ENCODE measurements at regions not wholly inside any gene's neighbourhood (a gene's known extent, or its start where the extent isn't known, plus 50 kb on each side); places are given as distances from the start of the nearest gene placed in this dataset.

GRCh38 chr4:176540814-176541213 is 221.0 kb downstream of the SPCS3 start:
- Histone ChIP-seq H3K27ac (no peak overlapping the region), H3K27me3 (replicated peaks) (no peaks in the 10 kb centered on the region), H3K36me3 (replicated peaks) (no peaks in the 10 kb centered on the region), H3K4me3 (ENCODE audit: low read depth, low read length) (no peak overlapping the region)
- no peak for DNase-seq
- no peak for TF ChIP-seq CTCF (IDR thresholded peaks at IDR 0.05; ENCODE audit: low read depth, low read length, missing control alignments)
- in situ Hi-C loops (cut with HindIII; ENCODE audit: low pct_ligation_motif_present, low sequenced_read_pairs): loop anchor here (25.0 kb wide), 1 partner anchor 154 kb away; no protein-coding TSS in a partner anchor

GRCh38 chr4:176545872-176546271 is 226.1 kb downstream of the SPCS3 start:
- no peaks in the 10 kb centered on the region for H3K36me3 ChIP-seq (replicated peaks)
- DNase-seq: peak; percentile 45
- H3K27ac ChIP-seq: no peak overlapping the region
- H3K27me3 ChIP-seq (replicated peaks): no peaks in the 10 kb centered on the region
- H3K4me3 ChIP-seq (ENCODE audit: low read depth, low read length): no peak overlapping the region
- in situ Hi-C loops (cut with HindIII; ENCODE audit: low pct_ligation_motif_present, low sequenced_read_pairs): loop anchor here (25.0 kb wide), 1 partner anchor 159 kb away; no protein-coding TSS in a partner anchor
- no peak for TF ChIP-seq CTCF (IDR thresholded peaks at IDR 0.05; ENCODE audit: low read depth, low read length, missing control alignments)

GRCh38 chr4:176546975-176547374 is 227.2 kb downstream of the SPCS3 start:
- Histone ChIP-seq H3K4me3 (ENCODE audit: low read depth, low read length) (no peak overlapping the region), H3K27me3 (replicated peaks) (no peaks in the 10 kb centered on the region), H3K27ac (peak overlapping the region; percentile 94), H3K36me3 (replicated peaks) (no peaks in the 10 kb centered on the region)
- in situ Hi-C loops (cut with HindIII; ENCODE audit: low pct_ligation_motif_present, low sequenced_read_pairs): loop anchor here (25.0 kb wide), 1 partner anchor 160 kb away; no protein-coding TSS in a partner anchor
- no peak for TF ChIP-seq CTCF (IDR thresholded peaks at IDR 0.05; ENCODE audit: low read depth, low read length, missing control alignments)
- DNase-seq: peak; percentile 51

GRCh38 chr4:176548571-176548970 is 228.8 kb downstream of the SPCS3 start:
- in situ Hi-C loops (cut with HindIII; ENCODE audit: low pct_ligation_motif_present, low sequenced_read_pairs): loop anchor here (25.0 kb wide), 1 partner anchor 161 kb away; no protein-coding TSS in a partner anchor
- H3K36me3 ChIP-seq (replicated peaks): no peaks in the 10 kb centered on the region
- no peak overlapping the region for H3K4me3 ChIP-seq (ENCODE audit: low read depth, low read length)
- no peak for TF ChIP-seq CTCF (IDR thresholded peaks at IDR 0.05; ENCODE audit: low read depth, low read length, missing control alignments)
- DNase-seq: peak; percentile 91
- H3K27me3 ChIP-seq (replicated peaks): no peaks in the 10 kb centered on the region
- H3K27ac ChIP-seq: peak overlapping the region; percentile 94

GRCh38 chr4:176549161-176549865 is 229.5 kb downstream of the SPCS3 start:
- Histone ChIP-seq H3K36me3 (replicated peaks) (no peaks in the 10 kb centered on the region), H3K27ac (peak overlapping the region; percentile 94), H3K27me3 (replicated peaks) (no peaks in the 10 kb centered on the region), H3K4me3 (ENCODE audit: low read depth, low read length) (no peak overlapping the region)
- TF ChIP-seq CTCF (IDR thresholded peaks at IDR 0.05; ENCODE audit: low read depth, low read length, missing control alignments): no peak
- in situ Hi-C loops (cut with HindIII; ENCODE audit: low pct_ligation_motif_present, low sequenced_read_pairs): loop anchor here (25.0 kb wide), 1 partner anchor 162 kb away; no protein-coding TSS in a partner anchor
- DNase-seq: no peak

All from brain microvascular endothelial cell (primary cell).